Superior temporal gyrus (tissue), 1 donor: ENCODE measurements at regions not wholly inside any gene's neighbourhood (a gene's known extent, or its start where the extent isn't known, plus 50 kb on each side); places are given as distances from the start of the nearest gene placed in this dataset.
A peak's percentile ranks its signal among the peaks of the same experiment; 100 is the strongest.

Source experiments
- DNase-seq: peaks from one replicate; pipeline ENCODE4 v3.0.0-alpha.2; 2016; ENCODE audit errors: extremely low spot score

DNA sequence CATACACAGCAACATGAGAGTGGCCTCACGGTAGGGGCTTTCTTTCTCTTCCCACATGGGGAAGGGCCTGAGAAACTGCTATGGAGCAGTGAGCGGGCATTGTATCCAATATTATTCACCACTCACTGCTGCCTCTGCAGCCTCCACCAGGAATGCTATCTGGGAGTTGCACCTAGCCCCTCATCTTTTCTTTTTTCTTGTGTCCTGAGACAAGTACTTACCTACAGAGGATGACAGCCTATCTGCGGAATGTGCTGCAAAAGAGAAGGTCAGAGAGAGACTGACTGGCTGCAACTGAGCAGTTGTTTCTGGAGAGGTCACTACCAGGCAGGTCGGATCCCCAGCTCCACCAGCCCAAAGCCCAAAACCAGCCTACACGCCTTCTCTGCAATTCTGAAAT lies 52.1 kb upstream of the HTATIP2 start:
- no peak for DNase-seq

DNA sequence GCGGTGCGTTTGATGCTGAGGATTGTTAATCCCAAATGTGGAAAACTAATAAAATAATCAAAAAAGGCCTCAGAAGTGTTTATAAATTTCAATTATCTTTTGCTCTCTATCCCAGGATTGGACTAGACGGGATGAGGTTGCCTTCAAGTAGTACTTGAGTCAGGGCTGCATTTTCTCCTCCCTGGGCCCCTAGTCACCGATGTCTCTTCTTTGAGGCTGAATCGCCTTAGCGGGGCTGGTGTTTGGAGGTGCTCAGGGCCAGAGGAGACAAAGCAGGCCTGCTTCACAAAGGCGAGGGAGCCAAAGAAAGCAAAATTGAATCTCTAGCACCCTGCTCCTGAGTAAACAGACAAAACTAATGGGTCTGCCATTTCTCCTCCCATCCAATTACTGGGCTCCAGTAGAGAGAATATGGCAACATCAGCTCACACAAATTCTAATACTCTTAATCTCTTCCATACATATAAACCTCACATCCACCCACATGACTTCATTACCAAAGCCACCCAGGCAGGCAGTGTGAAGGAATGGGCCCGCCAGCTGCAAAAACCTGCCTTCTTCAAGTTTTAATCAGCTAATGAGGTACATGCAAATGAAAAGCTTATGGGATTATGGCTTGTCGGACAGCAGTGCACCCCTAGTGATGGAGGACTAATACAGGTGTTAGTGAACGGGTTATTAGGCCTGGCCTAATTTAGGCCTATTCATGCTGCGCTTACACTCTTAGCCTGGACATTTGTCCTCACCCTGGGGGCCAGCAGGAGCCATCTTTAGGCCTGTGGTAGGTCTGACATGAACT lies 52.7 kb upstream of the HTATIP2 start:
- no peak for DNase-seq

DNA sequence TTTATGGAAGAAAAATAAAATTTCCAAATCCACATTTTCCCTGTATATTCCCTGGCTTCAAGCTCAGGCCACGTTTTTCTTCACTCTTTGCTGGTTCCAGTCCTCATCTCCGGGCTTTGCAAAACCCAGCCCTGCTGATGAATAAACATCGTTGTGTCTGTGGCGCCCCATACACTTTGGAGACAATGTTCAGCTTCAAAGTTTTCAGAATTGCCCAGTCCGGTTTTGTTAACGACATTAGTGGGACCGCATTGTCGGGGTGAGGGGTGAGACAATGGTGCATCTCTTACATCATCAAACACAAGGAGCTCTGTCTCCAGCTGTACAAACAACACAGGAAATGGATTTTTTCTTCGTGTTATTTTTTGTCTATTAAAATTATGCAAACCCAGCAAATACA lies 53.4 kb upstream of the HTATIP2 start:
- peak; percentile 89 for DNase-seq

DNA sequence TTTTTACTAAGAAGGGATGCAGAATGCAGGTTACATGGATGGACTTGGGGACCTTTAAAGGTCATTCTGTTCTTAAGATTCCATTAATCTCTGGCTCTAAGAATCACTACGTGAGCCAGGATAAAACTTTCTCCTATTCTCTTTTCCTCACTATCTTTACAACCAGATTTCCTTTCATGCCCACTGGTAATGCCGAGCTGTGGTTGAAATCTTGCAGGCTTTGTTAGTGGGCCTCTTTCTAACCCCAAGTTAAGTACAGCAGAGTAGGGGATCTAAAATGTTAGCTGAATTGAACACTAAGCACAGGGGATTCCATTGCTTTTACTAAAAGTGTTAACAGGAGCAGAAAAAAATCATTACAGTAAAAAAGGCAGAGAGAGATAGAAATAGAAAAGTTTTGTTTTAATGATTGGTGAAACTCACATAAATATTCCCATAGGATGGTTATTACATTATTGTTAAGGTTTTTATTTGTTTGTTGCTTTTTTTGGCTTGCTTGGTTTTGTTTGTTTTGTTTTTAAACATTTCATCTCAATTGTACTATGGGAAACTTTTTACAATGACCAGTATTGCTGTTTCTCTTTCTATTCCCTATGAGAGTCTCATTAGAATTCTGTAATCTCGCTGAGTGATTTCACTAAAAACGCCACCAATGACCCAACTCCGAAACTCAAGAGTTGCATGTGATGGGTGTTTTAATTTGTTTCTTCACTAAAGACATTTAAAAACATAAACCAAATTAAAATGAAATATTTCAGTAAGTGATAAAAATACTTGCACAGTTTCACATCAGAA lies 54.1 kb upstream of the HTATIP2 start:
- DNase-seq = no peak

DNA sequence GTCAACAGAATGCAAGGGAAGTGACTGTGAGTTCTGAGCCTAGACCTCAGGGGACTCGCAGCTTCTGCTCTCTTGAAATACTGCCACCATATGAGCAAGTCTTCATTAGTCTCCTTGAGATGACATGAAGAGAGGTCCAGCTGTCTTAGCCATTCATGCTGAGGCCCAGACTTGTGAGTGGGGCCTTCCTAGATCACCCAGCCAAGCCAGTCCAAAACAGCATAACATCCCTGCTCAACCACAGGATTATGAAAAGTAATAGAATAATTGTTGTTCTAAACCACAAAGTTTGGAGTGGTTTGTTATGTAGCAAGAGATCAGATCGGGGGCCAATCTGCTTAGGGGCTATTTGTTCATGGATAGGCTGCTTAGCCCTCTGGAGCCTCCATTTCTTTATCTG lies 54.9 kb upstream of the HTATIP2 start:
- DNase-seq = no peak

DNA sequence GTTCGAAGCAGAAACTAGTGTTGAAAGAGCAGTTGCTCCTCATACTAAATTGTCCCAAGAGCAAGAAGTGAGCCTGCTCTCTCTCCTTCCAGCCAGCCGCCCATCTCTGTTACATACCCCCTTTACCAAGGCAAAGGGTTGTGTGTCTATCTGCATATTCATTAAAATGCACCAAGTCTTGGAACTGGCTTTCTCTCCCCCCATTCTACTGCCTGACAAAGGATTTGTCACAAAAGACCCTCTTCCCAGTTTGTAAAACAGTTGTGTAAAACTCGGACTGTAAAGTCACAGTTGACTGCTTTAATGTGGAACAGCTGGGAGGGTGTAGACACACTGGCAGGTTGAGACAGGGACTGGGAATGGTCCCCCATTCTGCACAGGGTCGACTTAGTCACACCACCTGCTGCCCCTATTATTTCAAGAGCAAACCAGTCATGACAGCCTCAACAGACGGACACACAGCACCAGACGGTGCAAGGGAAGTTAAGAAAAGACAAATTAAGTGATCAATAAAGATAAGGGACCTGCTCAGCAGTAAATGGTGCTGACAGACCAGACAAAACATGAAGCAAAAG lies 60.0 kb upstream of the HTATIP2 start:
- no peak for DNase-seq

DNA sequence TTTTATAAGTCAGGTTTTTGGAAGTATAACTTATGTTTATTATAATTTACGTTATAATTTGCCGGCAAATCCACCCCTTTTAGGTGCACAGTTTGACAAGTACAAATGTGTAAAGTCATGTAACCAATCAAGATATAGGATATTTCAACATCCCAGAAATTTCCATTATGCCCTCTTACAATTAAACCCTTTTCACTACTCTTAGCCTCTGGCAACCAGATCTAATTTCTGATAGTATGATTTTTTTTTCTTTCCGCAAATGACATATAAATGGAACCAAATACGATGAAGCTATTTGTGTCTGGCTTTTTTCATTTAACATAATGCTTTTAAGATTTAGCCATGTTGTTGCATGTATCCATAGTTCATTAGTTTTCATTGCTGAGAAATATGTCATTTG lies 69.5 kb upstream of the HTATIP2 start:
- no peak for DNase-seq

DNA sequence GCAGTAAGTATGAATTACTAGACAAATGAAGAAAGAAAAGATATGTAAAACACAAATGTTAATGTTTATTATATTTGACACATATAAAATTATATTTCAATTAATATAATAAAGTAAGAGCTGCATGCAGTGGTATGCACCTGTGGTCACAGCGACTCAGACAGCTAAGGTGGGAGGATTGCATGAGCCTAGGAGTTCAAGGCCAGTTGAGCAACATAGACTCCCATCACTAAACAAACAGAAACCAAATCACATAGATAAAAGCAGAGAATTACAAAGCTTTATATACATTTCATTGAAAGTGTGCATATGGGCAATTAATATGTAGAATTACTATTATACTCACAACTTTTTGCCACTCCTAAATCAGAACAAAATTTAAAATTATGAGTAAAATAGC lies 70.0 kb upstream of the HTATIP2 start:
- no peak for DNase-seq

DNA sequence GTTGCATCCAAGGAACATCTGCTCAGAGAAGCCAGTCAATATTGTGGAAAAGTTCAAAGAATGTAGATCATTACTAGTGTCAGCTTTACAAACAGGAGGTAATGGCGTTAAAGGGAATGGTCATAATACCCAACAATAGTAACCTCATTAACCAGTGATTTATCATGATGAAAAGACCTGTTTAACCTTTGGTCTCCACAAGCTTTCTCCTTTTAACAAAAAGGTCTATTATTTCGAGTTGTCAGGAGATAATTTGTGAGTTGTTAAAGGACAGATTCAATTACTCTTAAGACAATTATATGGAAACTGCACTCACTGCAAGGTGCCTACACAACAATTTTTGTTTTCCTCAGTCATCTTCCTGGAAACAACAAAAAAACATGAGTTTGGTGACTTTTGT lies 73.8 kb upstream of the HTATIP2 start:
- no peak for DNase-seq

DNA sequence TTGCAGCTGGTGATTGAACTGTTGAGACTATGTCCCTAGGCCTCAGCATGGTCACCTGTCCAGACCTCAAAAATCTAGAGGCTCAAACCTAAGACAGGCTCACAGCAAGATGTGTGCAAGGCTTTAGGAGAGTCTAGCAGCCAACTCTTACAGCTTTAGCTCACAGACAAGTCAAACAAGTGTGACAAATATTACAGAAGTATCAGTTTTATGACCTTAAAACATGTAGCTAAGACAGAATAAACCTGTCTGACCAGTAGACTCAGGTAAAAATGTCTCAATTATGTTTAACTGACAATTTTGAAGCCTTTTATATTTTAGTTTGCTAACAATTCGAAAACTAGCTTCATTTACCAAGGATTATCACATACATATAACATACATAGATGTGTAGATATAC lies 80.0 kb upstream of the HTATIP2 start:
- DNase-seq = no peak

DNA sequence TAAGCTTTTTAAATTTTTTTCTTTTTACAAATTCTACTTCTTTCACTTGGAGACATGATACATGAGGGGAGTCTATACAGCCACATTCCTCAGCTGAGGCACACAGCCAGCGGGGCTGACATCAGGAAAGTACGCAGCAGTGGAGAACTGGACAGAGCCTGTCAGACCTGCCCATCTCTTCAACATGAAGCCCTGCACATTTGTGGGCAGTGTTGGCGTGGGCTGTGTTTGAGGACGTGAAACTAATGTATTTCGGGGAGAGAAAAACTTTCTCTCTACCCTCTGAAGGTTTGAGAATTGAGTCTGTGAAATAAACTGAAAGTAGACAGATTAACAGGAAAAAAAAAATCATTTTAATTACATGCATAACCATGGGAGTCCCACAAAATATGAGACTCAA lies 84.8 kb upstream of the HTATIP2 start:
- DNase-seq = no peak

DNA sequence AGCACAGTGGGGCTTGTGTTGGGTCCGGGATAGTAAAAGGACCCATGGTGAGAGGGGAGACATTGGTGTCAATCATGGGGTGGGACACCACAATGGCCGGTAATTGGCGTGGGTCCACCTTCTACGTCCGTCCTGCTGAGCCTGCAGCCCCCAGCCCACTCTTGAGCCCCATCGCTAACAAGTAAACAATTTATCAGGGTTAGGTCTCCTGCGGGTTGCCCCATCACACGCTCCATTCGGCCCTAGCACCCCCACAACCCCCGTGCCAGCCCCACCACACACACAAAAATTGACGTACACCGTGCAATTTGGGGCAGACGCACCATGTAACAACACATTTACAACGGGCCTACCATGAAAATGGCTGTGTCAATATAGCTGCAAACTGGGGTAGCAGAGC lies 86.5 kb upstream of the HTATIP2 start:
- DNase-seq = no peak

DNA sequence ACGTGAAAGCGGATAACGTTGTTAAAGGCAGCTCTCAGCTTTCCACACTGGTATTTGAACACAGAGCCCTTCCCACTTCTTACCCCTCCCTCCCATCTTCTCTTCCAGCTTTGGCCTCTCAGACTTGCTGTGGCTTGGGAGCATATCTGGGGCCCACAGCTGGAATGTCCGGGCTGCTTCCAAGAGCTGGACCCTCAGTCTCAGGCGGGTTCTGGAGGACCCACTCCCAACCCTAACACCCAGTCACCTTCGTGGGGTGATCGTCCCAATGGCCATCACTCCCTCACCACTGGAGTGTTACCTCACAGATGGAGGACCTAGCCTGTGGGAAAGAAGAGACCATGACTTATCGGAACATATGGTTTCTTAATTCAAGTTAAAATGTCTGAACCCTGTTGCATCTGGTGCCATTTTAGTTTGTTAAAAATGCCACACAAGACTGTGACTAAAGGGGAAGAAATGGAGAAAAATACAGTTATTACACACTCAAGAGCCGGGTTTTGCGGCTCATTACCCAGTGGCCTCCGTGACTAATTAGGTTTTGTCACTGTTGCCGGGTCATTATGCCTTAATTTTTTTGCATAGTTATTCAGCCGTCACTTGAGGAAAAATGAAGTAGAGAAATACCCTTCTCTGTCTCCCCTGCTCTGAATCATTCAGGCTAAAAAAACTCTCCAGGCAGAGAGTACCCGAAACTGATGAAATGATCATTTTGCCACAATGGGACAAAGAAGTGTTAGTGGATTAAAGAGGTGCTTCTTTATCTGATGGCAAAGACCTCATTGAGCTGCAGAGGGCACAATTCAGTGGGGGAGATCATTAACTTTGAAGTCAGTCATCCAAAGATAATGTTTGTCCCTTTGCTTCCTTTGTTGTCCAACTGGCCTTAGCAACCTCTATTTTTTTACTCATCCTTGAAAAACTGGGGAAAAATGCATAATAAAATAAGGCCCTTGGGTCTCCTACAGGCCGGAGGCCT lies 87.2 kb upstream of the HTATIP2 start:
- DNase-seq = no peak

DNA sequence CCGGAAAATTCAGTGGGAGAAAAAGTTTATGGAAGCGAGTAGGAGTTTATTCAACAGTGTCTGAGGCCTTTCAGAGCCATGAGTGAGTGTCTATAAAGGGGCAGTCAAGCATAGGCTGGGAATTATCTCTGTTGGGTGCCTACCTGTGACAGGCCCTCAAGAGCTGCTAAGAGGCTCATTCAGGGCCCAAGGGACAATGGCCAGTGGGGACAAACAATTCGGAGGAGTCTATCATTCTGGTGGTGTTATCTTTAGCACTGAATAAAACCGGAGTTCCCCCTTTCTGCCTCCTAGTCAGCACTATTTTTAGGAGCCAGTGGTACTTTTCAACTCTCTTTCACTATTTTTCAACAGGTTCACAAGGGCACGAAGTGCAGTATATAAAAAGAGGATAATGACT lies 89.5 kb upstream of the HTATIP2 start:
- no peak for DNase-seq

DNA sequence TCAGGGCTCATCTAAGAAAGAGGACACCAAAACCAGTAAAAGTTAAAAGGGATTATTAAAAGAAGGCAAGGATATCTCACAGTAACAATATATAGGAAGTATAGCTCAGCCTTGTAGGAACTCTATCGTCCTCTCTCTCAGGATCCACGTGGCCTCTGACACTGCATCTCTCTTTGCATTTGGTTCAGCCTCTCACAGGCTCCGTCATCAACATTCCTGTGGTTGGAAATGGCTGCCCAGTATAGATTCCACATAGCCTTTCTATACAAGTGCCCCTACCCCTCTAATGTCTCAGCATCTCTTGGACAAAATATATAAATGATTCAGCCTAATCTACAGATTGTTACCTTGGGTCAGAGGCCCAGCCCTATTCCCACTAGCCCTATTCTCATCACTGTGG lies 101.3 kb upstream of the DBX1 start:
- DNase-seq = no peak

DNA sequence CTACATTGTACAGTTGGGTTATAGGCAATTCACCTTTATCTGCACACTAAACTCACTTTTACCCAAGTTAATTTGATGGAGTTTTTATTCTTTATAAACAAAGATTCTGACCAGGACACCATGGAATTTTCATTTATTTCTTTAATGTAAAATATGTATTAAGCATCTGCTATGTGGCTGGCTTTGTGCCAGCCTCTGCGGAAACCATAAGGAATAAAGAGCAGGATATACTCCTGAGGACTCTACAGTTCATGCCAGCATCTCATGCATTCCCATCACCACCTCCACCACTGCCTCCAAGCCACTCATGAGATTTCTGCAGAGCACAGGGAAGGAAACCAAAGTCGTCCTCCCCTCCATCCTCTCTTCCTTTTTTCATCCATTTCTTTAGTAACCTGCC lies 100.0 kb upstream of the DBX1 start:
- DNase-seq = no peak

DNA sequence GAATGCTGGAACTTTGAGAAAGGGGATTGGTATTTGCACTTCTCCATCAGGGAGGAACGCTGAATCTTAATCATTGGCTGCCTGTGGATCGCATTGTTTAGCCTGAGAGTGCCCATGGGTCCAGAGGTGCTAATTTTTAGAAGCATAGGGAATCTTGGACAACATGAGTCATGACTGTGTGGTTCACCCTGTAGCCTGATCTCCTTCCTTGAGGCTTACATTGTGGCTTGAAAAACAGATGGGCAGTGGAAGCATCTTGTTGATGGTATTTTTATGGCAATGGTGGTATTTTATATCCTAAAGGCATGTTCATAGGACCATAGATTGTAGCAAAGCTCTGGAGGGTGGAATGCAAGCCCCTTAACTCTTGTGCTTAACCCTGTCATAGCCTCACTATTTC lies 99.2 kb upstream of the DBX1 start:
- DNase-seq = no peak

DNA sequence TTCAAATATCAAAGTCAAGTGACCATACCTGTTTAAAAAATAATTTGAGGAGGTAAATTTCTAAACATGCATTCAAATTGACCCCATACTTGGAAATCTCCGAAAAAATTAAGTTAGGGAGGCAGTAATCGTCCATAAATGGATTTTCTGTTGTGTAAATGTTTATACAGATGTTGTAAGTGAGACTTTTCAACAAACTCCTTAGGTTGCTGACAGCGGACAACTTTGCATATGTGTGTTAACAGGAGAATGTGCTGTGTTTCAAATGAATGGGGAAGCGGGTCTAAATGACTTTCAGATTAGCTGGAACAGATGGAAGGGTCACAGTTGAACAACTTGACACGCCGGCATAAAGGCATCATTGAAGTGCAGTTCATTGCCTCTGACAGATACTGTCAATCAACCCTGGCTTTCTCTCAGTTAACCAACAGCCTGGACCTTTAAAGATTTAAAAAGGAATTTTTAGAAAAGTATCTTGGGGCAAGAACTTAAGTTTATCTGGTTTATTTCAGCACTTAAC lies 98.2 kb upstream of the DBX1 start:
- DNase-seq = no peak

DNA sequence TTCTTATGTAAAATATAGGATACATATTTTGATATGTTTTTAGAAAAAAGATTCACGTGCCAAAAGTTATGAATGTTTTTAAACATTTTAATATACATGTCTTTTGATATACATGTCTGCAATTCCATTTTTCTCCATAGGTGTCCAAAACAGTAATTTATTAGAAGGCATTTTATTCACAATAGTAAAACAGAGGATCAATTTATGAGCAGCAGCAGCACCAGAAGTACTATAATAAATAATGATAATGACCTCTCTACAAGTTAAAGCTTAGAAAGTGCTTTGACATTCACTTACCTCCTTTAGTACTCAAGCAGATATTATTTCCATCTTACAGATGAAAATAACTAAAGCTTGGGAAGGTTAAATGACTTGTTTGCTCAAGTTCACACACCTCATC lies 96.7 kb upstream of the DBX1 start:
- DNase-seq = no peak

DNA sequence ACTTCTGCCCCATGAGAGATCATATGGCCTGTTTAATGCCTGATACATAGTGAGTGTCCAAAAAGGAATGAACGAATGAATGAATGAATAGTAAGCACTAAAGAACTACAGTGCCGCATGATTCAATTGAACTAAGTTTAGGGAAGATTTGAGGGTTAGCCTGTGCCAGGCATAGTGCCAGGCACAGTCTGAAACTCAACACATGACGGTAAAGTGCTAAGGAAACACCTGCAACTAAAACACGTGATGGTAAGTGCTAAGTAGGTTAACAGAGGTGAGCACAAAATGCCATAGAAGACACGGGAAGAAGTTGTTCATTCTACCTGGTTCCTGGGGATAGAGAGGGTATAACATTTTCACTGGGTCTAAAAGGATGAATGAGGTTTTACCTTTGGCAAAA lies 93.5 kb upstream of the DBX1 start:
- no peak for DNase-seq

DNA sequence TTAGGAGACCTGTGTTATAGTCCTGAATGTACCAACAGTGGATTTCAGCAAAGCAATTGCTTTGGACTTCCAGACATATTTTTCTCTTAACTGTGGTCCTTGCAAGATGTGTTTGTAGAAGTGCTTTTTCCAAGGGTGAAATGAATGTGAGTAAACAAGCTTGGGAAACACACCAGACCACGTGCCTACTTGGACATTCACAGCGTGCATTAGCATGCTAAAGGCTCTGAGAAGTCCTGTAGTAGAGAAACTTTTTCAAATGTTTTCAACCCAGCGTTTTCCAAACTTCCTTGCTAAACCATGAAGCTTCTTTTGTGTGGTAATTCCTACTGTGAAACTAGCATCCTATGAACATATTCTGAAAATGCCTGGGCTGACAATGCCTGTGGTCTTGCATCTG lies 91.2 kb upstream of the DBX1 start:
- DNase-seq = no peak
